ENCODE measurements at regions not wholly inside any gene's neighbourhood (a gene's known extent, or its start where the extent isn't known, plus 50 kb on each side); places are given as distances from the start of the nearest gene placed in this dataset.

- Histone ChIP-seq H3K27me3 (replicated peaks; ENCODE audit: control insufficient read depth, insufficient read depth, low read length) (peaks cover 2% of the 10 kb centered on the region; the same call in 1 of the 2 replicates), H3K4me3 (replicated peaks; ENCODE audit: low read depth, low read length) (no peak overlapping the region), H3K36me3 (ENCODE audit: control insufficient read depth, insufficient read depth, low read length) (no peaks in the 10 kb centered on the region)
- TF ChIP-seq, protein P1, sequence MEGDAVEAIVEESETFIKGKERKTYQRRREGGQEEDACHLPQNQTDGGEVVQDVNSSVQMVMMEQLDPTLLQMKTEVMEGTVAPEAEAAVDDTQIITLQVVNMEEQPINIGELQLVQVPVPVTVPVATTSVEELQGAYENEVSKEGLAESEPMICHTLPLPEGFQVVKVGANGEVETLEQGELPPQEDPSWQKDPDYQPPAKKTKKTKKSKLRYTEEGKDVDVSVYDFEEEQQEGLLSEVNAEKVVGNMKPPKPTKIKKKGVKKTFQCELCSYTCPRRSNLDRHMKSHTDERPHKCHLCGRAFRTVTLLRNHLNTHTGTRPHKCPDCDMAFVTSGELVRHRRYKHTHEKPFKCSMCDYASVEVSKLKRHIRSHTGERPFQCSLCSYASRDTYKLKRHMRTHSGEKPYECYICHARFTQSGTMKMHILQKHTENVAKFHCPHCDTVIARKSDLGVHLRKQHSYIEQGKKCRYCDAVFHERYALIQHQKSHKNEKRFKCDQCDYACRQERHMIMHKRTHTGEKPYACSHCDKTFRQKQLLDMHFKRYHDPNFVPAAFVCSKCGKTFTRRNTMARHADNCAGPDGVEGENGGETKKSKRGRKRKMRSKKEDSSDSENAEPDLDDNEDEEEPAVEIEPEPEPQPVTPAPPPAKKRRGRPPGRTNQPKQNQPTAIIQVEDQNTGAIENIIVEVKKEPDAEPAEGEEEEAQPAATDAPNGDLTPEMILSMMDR (IDR thresholded peaks at IDR 0.05; ENCODE audit: insufficient read depth, low read length, poor library complexity, severe bottlenecking) = no peak
- no peak for DNase-seq (ENCODE audit: extremely low read depth, insufficient read length)
Measured at GRCh38 chr22:34934261-34934660, 131.7 kb upstream of the ISX start.

DNA sequence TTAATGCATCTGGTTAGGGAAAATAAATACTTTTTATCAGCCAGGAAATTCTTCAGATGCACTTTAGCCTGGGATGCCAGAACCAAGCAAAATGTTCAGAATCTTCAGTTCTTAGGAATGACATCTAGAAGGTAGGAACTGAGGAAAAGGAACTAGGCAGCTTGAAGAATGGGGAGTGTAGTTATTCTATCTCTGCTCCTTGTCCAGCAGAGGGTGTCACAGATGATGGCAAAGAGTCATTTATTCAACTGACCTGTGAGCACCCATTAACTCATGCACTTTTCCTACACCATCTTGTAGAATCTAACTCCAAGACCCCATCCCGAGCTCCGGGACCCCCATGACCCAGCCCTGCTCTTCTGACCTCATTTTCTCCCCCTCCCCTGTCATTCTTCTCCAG lies 122.1 kb upstream of the ISX start:
- H3K4me3 ChIP-seq (replicated peaks; ENCODE audit: low read depth, low read length) = no peak overlapping the region
- no peaks in the 10 kb centered on the region for H3K36me3 ChIP-seq (ENCODE audit: control insufficient read depth, insufficient read depth, low read length)
- TF ChIP-seq, protein P1 (IDR thresholded peaks at IDR 0.05; ENCODE audit: insufficient read depth, low read length, poor library complexity, severe bottlenecking) = peak; percentile 37
- no peaks in the 10 kb centered on the region for H3K27me3 ChIP-seq (replicated peaks; ENCODE audit: control insufficient read depth, insufficient read depth, low read length)
- no peak for DNase-seq (ENCODE audit: extremely low read depth, insufficient read length)

DNA sequence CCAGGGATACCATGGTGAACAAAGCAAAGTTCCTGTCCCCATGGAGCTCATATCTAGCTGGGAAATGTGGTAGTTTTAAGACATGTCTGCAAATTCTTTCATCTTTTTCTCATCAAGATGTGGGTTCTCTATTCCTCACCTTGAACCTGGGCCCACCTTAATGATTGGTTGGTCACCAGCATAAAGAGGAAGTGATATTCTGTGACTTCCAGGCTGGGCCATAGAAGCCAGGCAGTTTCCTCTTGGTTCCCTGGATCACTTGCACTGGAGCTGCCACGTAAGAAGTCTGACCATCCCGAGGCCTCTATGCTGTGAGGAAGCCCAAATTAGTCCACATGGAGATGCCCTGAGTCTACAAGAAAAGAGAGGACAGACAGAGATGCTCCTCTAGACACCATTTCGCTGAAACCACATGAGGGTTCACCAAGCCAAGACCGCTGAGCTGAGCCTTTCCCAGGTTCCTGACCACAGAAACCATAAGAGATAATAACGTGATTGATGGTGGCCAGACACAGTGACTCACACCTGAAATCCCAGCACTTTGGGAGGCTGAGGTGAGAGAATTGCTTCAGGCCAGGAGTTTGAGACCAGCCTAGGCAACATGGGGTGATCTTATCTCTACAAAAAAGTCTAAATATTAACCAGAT lies 119.5 kb upstream of the ISX start:
- TF ChIP-seq, protein P1 (IDR thresholded peaks at IDR 0.05; ENCODE audit: insufficient read depth, low read length, poor library complexity, severe bottlenecking) = no peak
- Histone ChIP-seq H3K36me3 (ENCODE audit: control insufficient read depth, insufficient read depth, low read length) (no peaks in the 10 kb centered on the region), H3K27me3 (replicated peaks; ENCODE audit: control insufficient read depth, insufficient read depth, low read length) (no peaks in the 10 kb centered on the region), H3K4me3 (replicated peaks; ENCODE audit: low read depth, low read length) (no peak overlapping the region)
- peak; percentile 15 for DNase-seq (ENCODE audit: extremely low read depth, insufficient read length)

DNA sequence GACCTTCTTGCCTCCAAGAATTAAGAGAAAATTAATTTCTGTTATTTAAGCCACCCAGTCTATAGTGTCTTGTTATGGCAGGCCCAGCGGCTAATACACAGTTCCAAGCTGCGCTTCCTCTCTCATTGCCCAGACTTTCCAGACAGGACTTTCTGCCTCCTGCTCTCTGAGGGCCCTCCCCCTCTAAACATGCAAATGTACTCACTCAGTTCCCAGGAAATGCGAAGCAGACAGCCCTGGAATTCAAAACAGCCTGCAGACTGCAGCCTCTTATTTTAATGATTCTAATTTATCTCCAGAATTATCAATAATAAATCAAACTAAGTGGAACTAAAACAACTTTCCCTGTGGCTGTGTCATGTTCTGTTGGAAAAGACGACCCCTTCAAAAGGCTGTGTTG lies 115.5 kb upstream of the ISX start:
- no peak for DNase-seq (ENCODE audit: extremely low read depth, insufficient read length)
- Histone ChIP-seq H3K27me3 (replicated peaks; ENCODE audit: control insufficient read depth, insufficient read depth, low read length) (no peaks in the 10 kb centered on the region), H3K4me3 (replicated peaks; ENCODE audit: low read depth, low read length) (no peak overlapping the region), H3K36me3 (ENCODE audit: control insufficient read depth, insufficient read depth, low read length) (no peaks in the 10 kb centered on the region)
- TF ChIP-seq, protein P1 (IDR thresholded peaks at IDR 0.05; ENCODE audit: insufficient read depth, low read length, poor library complexity, severe bottlenecking) = no peak

- no peak for DNase-seq (ENCODE audit: extremely low read depth, insufficient read length)
- no peaks in the 10 kb centered on the region for H3K27me3 ChIP-seq (replicated peaks; ENCODE audit: control insufficient read depth, insufficient read depth, low read length)
Measured at GRCh38 chr22:34951212-34951611, 114.7 kb upstream of the ISX start.

More at GRCh38 chr22:34951212-34951611, 114.7 kb upstream of the ISX start:
- Histone ChIP-seq H3K4me3 (replicated peaks; ENCODE audit: low read depth, low read length) (no peak overlapping the region), H3K36me3 (ENCODE audit: control insufficient read depth, insufficient read depth, low read length) (no peaks in the 10 kb centered on the region)
- TF ChIP-seq, protein P1 (IDR thresholded peaks at IDR 0.05; ENCODE audit: insufficient read depth, low read length, poor library complexity, severe bottlenecking) = no peak

Measured in GM06990 (cell line).